Heart left ventricle (tissue), 13 donors: ENCODE measurements at regions not wholly inside any gene's neighbourhood (a gene's known extent, or its start where the extent isn't known, plus 50 kb on each side); places are given as distances from the start of the nearest gene placed in this dataset.

Experiments used
- POLR2A ChIP-seq, 2 donors: fragments of 450-650 bp; IDR thresholded peaks; one replicate each; pipeline ENCODE4 v1.6.1; 2017; ENCODE audit warnings: antibody characterized with exemption in 2 of 2, mild to moderate bottlenecking in 2 of 2, moderate library complexity in 2 of 2
- TF ChIP-seq, protein P1 (sequence below), 12 donors: fragments of 200-600 bp; sonication (generic) in 4 of 12; IDR thresholded peaks; one replicate each; pipeline versions ENCODE4 v1.5.0 to v1.8.0; 2018 to 2022; ENCODE audit warnings: antibody characterized with exemption in 12 of 12, mild to moderate bottlenecking in 5 of 12
- donor health status: ischemic (EF 13 %, LVEDD 7.1; RV severe dilation, severe dysfunction).
- donor health status: DM: no; HTN: yes; CAD: no.
- donor health status: DM: no; HTN: no; CAD: no.
- donor health status: ischemic (EF 25% LVEDD 6.9; RV normal size, moderate dysfunction).
- donor health status: ischemic (EF 25% LVEDD 5.7; RV mildly dilated, moderate dysfunction).
- donor health status: ischemic (EF 35%, LVEDD 5.7; RV mildly dilated, moderate dysfunction).
- donor health status: nonischemic (EF 11% LVEDD 7.7; RV severe dilation, severe dysfunction).
- donor health status: DM: yes; HTN: yes; CAD: no.
- donor health status: PGD.
- donor health status: ischemic (EF 29% LVEDD 5.4; RV normal size, mild dysfunction).
- donor health status: nonischemic (EF 23%, LVEDD 6.1; RV moderate dilation, normal function).

DNA sequence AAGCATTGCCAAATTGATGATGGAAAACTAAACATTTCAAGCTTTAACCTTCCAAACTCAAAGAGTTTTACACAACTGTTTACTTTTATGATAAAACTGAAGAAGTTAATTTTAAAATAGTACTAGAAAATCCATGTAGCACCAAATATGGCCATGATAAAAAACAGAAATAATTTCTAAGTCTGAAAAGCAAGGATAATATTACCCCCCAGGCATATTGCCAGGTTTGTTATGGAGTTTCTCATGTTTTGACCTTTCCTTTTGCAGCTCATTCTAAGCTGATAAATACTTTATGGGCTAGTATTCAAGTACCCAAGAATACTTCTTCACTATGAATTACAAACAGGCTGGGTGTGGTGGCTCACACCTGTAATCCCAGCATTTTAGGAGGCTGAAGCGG is 209.9 kb upstream of the ZFP64 start:
- TF ChIP-seq, protein P1, sequence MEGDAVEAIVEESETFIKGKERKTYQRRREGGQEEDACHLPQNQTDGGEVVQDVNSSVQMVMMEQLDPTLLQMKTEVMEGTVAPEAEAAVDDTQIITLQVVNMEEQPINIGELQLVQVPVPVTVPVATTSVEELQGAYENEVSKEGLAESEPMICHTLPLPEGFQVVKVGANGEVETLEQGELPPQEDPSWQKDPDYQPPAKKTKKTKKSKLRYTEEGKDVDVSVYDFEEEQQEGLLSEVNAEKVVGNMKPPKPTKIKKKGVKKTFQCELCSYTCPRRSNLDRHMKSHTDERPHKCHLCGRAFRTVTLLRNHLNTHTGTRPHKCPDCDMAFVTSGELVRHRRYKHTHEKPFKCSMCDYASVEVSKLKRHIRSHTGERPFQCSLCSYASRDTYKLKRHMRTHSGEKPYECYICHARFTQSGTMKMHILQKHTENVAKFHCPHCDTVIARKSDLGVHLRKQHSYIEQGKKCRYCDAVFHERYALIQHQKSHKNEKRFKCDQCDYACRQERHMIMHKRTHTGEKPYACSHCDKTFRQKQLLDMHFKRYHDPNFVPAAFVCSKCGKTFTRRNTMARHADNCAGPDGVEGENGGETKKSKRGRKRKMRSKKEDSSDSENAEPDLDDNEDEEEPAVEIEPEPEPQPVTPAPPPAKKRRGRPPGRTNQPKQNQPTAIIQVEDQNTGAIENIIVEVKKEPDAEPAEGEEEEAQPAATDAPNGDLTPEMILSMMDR (IDR thresholded peaks at IDR 0.05) = no peak
- TF ChIP-seq POLR2A (IDR thresholded peaks at IDR 0.05) = no peak
